Endothelial cell of umbilical vein (primary cell): ENCODE measurements at regions not wholly inside any gene's neighbourhood (a gene's known extent, or its start where the extent isn't known, plus 50 kb on each side); places are given as distances from the start of the nearest gene placed in this dataset.

Experiments used
- BruUV-seq: library from RNA; stranded (reverse); fragments of 400-500 nt; replicated peaks from 2 replicates; lab custom pipeline; 2021; lab: Mats Ljungman, UMichigan
- CTCF ChIA-PET: fragments of 300-600, 350-600 bp; sonication (Branson Sonifier 250); formaldehyde crosslinking; loops from one replicate; lab custom pipeline; 2021; ENCODE audit warnings: antibody characterized with exemption, inconsistent platforms; lab: Charles Lee
- POLR2A ChIA-PET: fragments of 300-600, 350-600 bp; sonication (Branson Sonifier 250); formaldehyde crosslinking; loops from one replicate; lab custom pipeline; 2021; ENCODE audit warnings: antibody characterized with exemption, inconsistent platforms; lab: Charles Lee
- DNase-seq: peaks from one replicate; pipeline ENCODE4 v3.0.0-alpha.2; 2011; ENCODE audit warnings: low read depth, low spot score
- FAIRE-seq: peaks from 2 replicates; lab custom pipeline; 2011; peaks lifted over from hg19 to GRCh38; lab: Jason Lieb, UNC
- H2AFZ ChIP-seq: 2 replicates; pipeline ENCODE4 v1.6.0; 2012; ENCODE audit warnings: low read depth, low read length, control low read depth, inconsistent platforms
- H3K27ac ChIP-seq: 2 replicates; pipeline ENCODE4 v1.5.1; 2011; ENCODE audit warnings: low read depth, mild to moderate bottlenecking, control low read depth, low read length, moderate library complexity; ENCODE audit not compliant: insufficient read depth
- H3K27me3 ChIP-seq, 2 experiments: 2 replicates each; pipeline versions ENCODE4 v1.6.0 to v1.6.1; 2011; ENCODE audit warnings: low read length in 2 of 2, mixed read lengths in 1 of 2; ENCODE audit not compliant: control insufficient read depth in 2 of 2, insufficient read depth in 2 of 2
- H3K36me3 ChIP-seq, 2 experiments: 2 replicates in 1 of 2; 3 replicates in 1 of 2; pipeline ENCODE4 v1.5.1; 2011; ENCODE audit warnings: low read length in 2 of 2, mild to moderate bottlenecking in 1 of 2, moderate library complexity in 1 of 2; ENCODE audit not compliant: control insufficient read depth in 2 of 2, insufficient read depth in 2 of 2; ENCODE audit errors: extremely low read depth in 1 of 2
- H3K4me1 ChIP-seq: 3 replicates; pipeline ENCODE4 v1.5.1; 2011; ENCODE audit warnings: mild to moderate bottlenecking, low read length; ENCODE audit not compliant: control insufficient read depth, insufficient read depth; ENCODE audit errors: extremely low read depth
- H3K4me2 ChIP-seq: 2 replicates; pipeline ENCODE4 v1.6.1; 2011; ENCODE audit warnings: low read length, control low read depth, mixed read lengths; ENCODE audit not compliant: insufficient read depth
- H3K4me3 ChIP-seq, 3 experiments: fragments of 200-600 bp in 1 of 3; sonication (generic), shearing (Covaris generic) in 1 of 3; replicated peaks in 1 of 3; 2 replicates each; pipeline ENCODE4 v1.5.1; 2011 to 2016; ENCODE audit warnings: control low read depth in 3 of 3, low read length in 3 of 3, mild to moderate bottlenecking in 2 of 3, inconsistent platforms in 1 of 3, low read depth in 1 of 3, moderate library complexity in 1 of 3; ENCODE audit not compliant: insufficient read depth in 1 of 3
- H3K79me2 ChIP-seq: 2 replicates; pipeline ENCODE4 v1.6.0; 2012; ENCODE audit warnings: low read length, inconsistent platforms; ENCODE audit not compliant: control insufficient read depth, insufficient read depth
- H3K9ac ChIP-seq: replicated peaks from 2 replicates; pipeline ENCODE3; 2011; ENCODE audit warnings: low read length, control low read depth; ENCODE audit not compliant: insufficient read depth; ENCODE audit errors: extremely low read depth
- H3K9me1 ChIP-seq: replicated peaks from 3 replicates; pipeline ENCODE4 v1.6.0; 2011; ENCODE audit warnings: mild to moderate bottlenecking, low read length; ENCODE audit not compliant: control insufficient read depth, insufficient read depth; ENCODE audit errors: extremely low read depth
- H3K9me3 ChIP-seq: replicated peaks from 2 replicates; pipeline ENCODE4 v1.5.1; 2012; ENCODE audit warnings: low read length, inconsistent platforms; ENCODE audit not compliant: control insufficient read depth, insufficient read depth
- H4K20me1 ChIP-seq: replicated peaks from 2 replicates; pipeline ENCODE3; 2011; ENCODE audit warnings: mild to moderate bottlenecking, low read length; ENCODE audit not compliant: control insufficient read depth, insufficient read depth; ENCODE audit errors: extremely low read depth
- CTCF ChIP-seq, 2 donors: IDR thresholded peaks; 1 replicate in 1 of 2; 2 replicates in 1 of 2; pipeline ENCODE4 v1.5.1; 2011; ENCODE audit warnings: low read length in 2 of 2, mild to moderate bottlenecking in 2 of 2, moderate library complexity in 2 of 2, control low read depth in 1 of 2, inconsistent platforms in 1 of 2, low read depth in 1 of 2; ENCODE audit not compliant: insufficient read depth in 1 of 2; ENCODE audit errors: extremely low read depth in 1 of 2
- EZH2 ChIP-seq: IDR thresholded peaks from 2 replicates; pipeline ENCODE4 v1.6.1; 2012; ENCODE audit warnings: borderline replicate concordance, low read depth, mild to moderate bottlenecking, moderate library complexity, low read length, inconsistent platforms; ENCODE audit not compliant: severe bottlenecking
- FOS ChIP-seq: IDR thresholded peaks from 2 replicates; pipeline ENCODE4 v1.6.1; 2011; ENCODE audit warnings: mild to moderate bottlenecking, low read length, moderate library complexity, borderline replicate concordance; ENCODE audit not compliant: insufficient read depth
- GATA2 ChIP-seq: IDR thresholded peaks from 2 replicates; pipeline ENCODE4 v1.7.0; 2011; ENCODE audit warnings: low read depth, mild to moderate bottlenecking, moderate library complexity, mixed read lengths, low read length; ENCODE audit not compliant: insufficient read length, insufficient read depth
- MYC ChIP-seq: IDR thresholded peaks from one replicate; pipeline ENCODE4 v1.6.1; 2011; ENCODE audit warnings: mild to moderate bottlenecking, low read depth, low read length
- POLR2AphosphoS5 ChIP-seq: IDR thresholded peaks from 2 replicates; pipeline ENCODE4 v1.6.1; 2012; ENCODE audit warnings: low read depth, mild to moderate bottlenecking, control low read depth, low read length, moderate library complexity; ENCODE audit not compliant: insufficient read depth
- dilution Hi-C: fragments of 300-500 bp; cut with MboI; formaldehyde crosslinking; loops from one replicate; pipeline ENCODE4 v1.15.0; 2019; ENCODE audit warnings: low sequenced_read_pairs; ENCODE audit not compliant: extremely low pct_ligation_motif_present
- intact Hi-C: fragments of 100-400 bp; cut with micrococcal nuclease; formaldehyde crosslinking; loops from one replicate; pipeline ENCODE4 v1.10.0; 2022
- TF ChIP-seq, protein P1 (sequence below): IDR thresholded peaks from 2 replicates; pipeline ENCODE4 v1.6.1; 2011; ENCODE audit not compliant: insufficient read depth, insufficient read length

- BruUV-seq = no TSS peak
- FAIRE-seq = no peak
- DNase-seq = no peak
- POLR2A ChIA-PET = no interaction called here
- Histone ChIP-seq H3K4me2 (no peak overlapping the region), H3K79me2 (no peaks in the 10 kb centered on the region), H2AFZ (no peak overlapping the region), H3K4me1 (no peaks in the 10 kb centered on the region), H3K9me3 (no peaks in the 10 kb centered on the region), H3K27me3 (peaks cover 0 to 2% of the 10 kb centered on the region in 2 experiments), H3K4me3 (no peak overlapping the region), H3K27ac (no peak overlapping the region), H3K9ac (no peak overlapping the region), H4K20me1 (no peaks in the 10 kb centered on the region), H3K9me1 (no peaks in the 10 kb centered on the region), H3K36me3 (no peaks in the 10 kb centered on the region)
- dilution Hi-C loops (no loop called here), intact Hi-C loops (no loop called here)
- CTCF ChIA-PET = no interaction called here
- TF ChIP-seq CTCF (IDR thresholded peaks at IDR 0.05; ENCODE audit: extremely low read depth in 1 of 2, insufficient read depth in 1 of 2, low read depth in 1 of 2, low read length in 2 of 2) (no peak), EZH2 (no peak), POLR2AphosphoS5 (no peak), GATA2 (no peak), FOS (no peak), MYC (no peak)
- TF ChIP-seq, protein P1, sequence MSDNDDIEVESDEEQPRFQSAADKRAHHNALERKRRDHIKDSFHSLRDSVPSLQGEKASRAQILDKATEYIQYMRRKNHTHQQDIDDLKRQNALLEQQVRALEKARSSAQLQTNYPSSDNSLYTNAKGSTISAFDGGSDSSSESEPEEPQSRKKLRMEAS = no peak
These were observed 187.7 kb upstream of the LNX1 start for GRCh38 chr4:53779025-53779424.
